ENCODE measurements at regions not wholly inside any gene's neighbourhood (a gene's known extent, or its start where the extent isn't known, plus 50 kb on each side); places are given as distances from the start of the nearest gene placed in this dataset.
"Not testable (repeated sequence)": the region's sequence is repeated elsewhere in the genome, so short reads cannot be mapped to it uniquely, and the experiment has no call there.

GRCh38 chr20:30405061-30405460 is 852.4 kb upstream of the DEFB115 start:
- not testable (repeated sequence) for DNase-seq

DNA sequence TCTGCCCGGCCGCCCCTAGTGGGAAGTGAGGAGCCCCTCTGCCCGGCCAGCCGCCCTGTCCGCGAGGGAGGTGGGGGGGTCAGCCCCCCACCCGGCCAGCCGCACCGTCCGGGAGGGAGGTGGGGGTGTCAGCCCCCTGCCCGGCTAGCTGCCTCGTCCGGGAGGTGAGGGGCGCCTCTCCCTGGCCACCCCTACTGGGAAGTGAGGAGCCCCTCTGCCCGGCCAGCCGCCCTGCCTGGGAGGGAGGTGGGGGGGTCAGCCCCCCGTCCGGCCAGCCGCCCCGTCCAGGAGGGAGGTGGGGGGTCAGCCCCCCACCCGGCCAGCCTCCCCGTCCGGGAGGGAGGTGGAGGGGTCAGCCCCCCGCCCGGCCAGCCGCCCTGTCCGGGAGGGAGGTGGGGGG is 851.9 kb upstream of the DEFB115 start:
- not testable (repeated sequence) for DNase-seq

DNA sequence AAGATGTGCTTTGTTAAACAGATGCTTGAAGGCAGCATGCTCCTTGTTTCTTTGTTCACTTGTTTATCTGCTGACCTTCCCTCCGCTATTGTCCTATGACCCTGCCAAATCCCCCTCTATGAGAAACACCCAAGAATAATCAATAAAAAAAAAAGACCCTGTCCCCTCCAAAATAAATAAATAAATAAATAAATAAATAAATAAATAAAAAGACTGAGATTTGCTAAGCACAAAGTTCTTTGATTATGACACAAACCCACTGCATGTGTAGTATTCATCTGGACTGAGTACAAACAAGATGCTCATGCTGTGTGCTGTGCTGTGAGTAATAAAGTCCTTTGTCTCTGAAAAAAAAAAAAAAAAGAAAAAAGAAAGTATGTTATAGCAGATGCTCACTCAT is 851.1 kb upstream of the DEFB115 start:
- DNase-seq: not testable (repeated sequence)

DNA sequence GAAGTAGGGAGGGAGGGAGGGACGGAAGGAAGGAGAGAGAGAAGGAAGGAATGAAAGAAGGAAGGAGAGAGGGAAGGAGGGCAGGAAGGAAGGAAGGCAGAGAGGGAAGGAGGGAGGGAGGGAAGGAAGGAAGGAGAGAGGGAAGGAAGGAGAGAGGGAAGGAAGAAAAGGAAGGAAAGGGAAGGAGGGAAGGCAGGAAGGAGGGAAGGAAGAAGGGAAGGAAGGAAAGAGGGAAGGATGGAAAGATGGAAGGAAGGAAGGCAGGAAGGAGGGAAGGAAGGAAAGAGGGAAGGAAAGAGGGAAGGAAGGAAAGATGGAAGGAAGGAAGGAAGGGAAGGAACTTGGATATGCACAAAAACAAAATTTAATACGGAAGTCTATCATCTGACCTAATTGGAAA is 844.5 kb upstream of the DEFB115 start:
- no peak for DNase-seq

- not testable (repeated sequence) for DNase-seq
These were observed 840.1 kb upstream of the DEFB115 start for GRCh38 chr20:30417387-30417786.

GRCh38 chr20:30418378-30418777 is 839.1 kb upstream of the DEFB115 start:
- DNase-seq: not testable (repeated sequence)

DNA sequence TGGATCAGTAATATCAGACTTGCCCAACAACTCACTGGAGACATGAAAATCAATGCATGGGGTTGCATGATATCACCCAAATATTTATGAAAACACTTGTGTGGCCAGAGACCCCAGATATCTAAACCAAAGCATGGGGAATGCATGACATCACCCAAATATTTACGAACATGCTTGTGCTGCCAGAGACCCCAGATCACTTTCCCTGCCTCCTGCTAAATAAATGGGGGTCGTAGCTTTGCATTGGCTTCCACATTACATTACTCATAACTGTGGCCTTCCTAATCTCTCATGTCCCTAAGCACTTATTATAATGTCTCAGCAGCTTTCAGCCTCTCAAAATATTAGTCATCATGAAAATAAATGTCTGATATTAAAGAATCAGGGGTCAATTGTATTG is 838.0 kb upstream of the DEFB115 start:
- no peak for DNase-seq

DNA sequence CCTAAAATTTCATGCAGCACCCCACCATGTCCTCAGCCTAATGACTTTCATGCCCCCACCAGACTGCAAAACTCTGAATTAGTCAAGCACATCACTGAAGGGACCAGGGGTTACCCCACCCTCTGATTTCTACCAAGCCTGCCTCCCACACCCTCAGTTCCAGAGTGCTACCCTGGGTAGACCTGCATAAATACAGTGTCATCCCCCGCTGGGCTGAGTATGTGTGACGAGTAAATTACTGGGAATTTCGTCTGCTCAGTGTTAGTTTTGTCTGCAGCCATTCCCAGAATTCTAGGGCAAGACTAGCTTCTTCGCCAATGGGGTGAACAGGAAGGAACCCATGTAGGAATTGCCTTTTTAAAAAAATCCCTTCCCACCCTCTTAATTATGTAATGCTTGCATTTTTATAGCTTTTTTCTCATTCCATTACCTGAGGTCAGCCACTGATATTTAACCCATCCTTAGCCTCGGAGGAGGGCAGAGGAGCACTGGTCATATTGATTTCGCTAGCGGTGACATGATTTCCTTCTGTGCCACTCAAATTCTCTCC is 837.5 kb upstream of the DEFB115 start:
- not testable (repeated sequence) for DNase-seq
